ACHN (cell line): ENCODE measurements at regions not wholly inside any gene's neighbourhood (a gene's known extent, or its start where the extent isn't known, plus 50 kb on each side); places are given as distances from the start of the nearest gene placed in this dataset.

Experiments
- DNase-seq: peaks from one replicate; pipeline ENCODE4 v3.0.0-alpha.2; 2015
- in situ Hi-C: cut with HindIII; loops from 2 replicates; pipeline ENCODE4 v1.10.0; 2017; ENCODE audit warnings: low sequenced_read_pairs, low pct_ligation_motif_present, low pct_unique_long_range_greater_than_20kb

GRCh38 chr22:49535527-49536125 lies 292.0 kb downstream of the BRD1 start:
- no peak for DNase-seq
- in situ Hi-C loops: no loop called here

- no peak for DNase-seq
- in situ Hi-C loops: no loop called here
Observed at GRCh38 chr22:49535126-49535525, 292.5 kb downstream of the BRD1 start.

GRCh38 chr22:49534386-49534785 lies 293.3 kb downstream of the BRD1 start:
- DNase-seq: no peak
- in situ Hi-C loops: no loop called here

- DNase-seq: no peak
- in situ Hi-C loops: no loop called here
Observed at GRCh38 chr22:49533886-49534285, 293.8 kb downstream of the BRD1 start.

- in situ Hi-C loops: no loop called here
- DNase-seq: no peak
Observed at GRCh38 chr22:49532869-49533802, 294.5 kb downstream of the BRD1 start.

- in situ Hi-C loops: no loop called here
- DNase-seq: no peak
Observed at GRCh38 chr22:49531368-49531791, 296.3 kb downstream of the BRD1 start.

GRCh38 chr22:49530671-49531367 lies 296.9 kb downstream of the BRD1 start:
- in situ Hi-C loops: no loop called here
- DNase-seq: no peak

- in situ Hi-C loops: no loop called here
- DNase-seq: no peak
Observed at GRCh38 chr22:49528420-49528720, 299.3 kb downstream of the BRD1 start.

GRCh38 chr22:49527611-49528419 lies 299.9 kb downstream of the BRD1 start:
- in situ Hi-C loops: no loop called here
- DNase-seq: no peak

- DNase-seq: no peak
- in situ Hi-C loops: no loop called here
Observed at GRCh38 chr22:49525801-49526535, 301.7 kb downstream of the BRD1 start.

- in situ Hi-C loops: no loop called here
Observed at GRCh38 chr22:49525360-49525759, 302.3 kb downstream of the BRD1 start.

GRCh38 chr22:49524362-49524761 lies 303.3 kb downstream of the BRD1 start:
- no peak for DNase-seq
- in situ Hi-C loops: no loop called here

More at GRCh38 chr22:49525360-49525759, 302.3 kb downstream of the BRD1 start:
- no peak for DNase-seq

- in situ Hi-C loops: no loop called here
Observed at GRCh38 chr22:49523374-49524008, 304.2 kb downstream of the BRD1 start.

GRCh38 chr22:49522582-49523373 lies 304.9 kb downstream of the BRD1 start:
- DNase-seq: no peak
- in situ Hi-C loops: no loop called here

More at GRCh38 chr22:49523374-49524008, 304.2 kb downstream of the BRD1 start:
- no peak for DNase-seq

GRCh38 chr22:49521787-49522224 lies 305.9 kb downstream of the BRD1 start:
- DNase-seq: no peak
- in situ Hi-C loops: no loop called here

- in situ Hi-C loops: no loop called here
Observed at GRCh38 chr22:49519117-49519737, 308.4 kb downstream of the BRD1 start.

More at GRCh38 chr22:49519117-49519737, 308.4 kb downstream of the BRD1 start:
- DNase-seq: no peak
